ENCODE measurements at regions not wholly inside any gene's neighbourhood (a gene's known extent, or its start where the extent isn't known, plus 50 kb on each side); places are given as distances from the start of the nearest gene placed in this dataset.

- TF ChIP-seq CTCF (IDR thresholded peaks at IDR 0.05; ENCODE audit: extremely low read depth, low read depth, low read length), result no peak
- Histone ChIP-seq H3K4me2 (ENCODE audit: insufficient read depth, low read length) (no peak overlapping the region), H3K27ac (ENCODE audit: low read depth, low read length) (no peak overlapping the region), H3K36me3 (ENCODE audit: insufficient read depth, low read length) (no peaks in the 10 kb centered on the region), H3K27me3 (ENCODE audit: insufficient read depth, low read length) (no peaks in the 10 kb centered on the region), H3K79me2 (ENCODE audit: insufficient read depth, low read length) (no peaks in the 10 kb centered on the region), H2AFZ (ENCODE audit: low read length) (no peak overlapping the region), H3K4me1 (ENCODE audit: insufficient read depth, low read length) (no peaks in the 10 kb centered on the region), H3K4me3 (ENCODE audit: insufficient read depth, low read length) (no peak overlapping the region), H3K9me3 (ENCODE audit: low read depth, low read length) (no peaks in the 10 kb centered on the region), H4K20me1 (ENCODE audit: insufficient read depth, low read length) (no peaks in the 10 kb centered on the region)
- no peak for DNase-seq (ENCODE audit: insufficient read length, low spot score, missing footprints)
These were observed 85.0 kb upstream of the EGLN3 start for GRCh38 chr14:34035934-34036250.

- H3K79me2 ChIP-seq (ENCODE audit: insufficient read depth, low read length), result no peaks in the 10 kb centered on the region
- H3K4me1 ChIP-seq (ENCODE audit: insufficient read depth, low read length), result no peaks in the 10 kb centered on the region
- no peaks in the 10 kb centered on the region for H3K9me3 ChIP-seq (ENCODE audit: low read depth, low read length)
- no peak overlapping the region for H2AFZ ChIP-seq (ENCODE audit: low read length)
- no peak overlapping the region for H3K4me3 ChIP-seq (ENCODE audit: insufficient read depth, low read length)
- no peak overlapping the region for H3K27ac ChIP-seq (ENCODE audit: low read depth, low read length)
- no peak for TF ChIP-seq CTCF (IDR thresholded peaks at IDR 0.05; ENCODE audit: extremely low read depth, low read depth, low read length)
- DNase-seq (ENCODE audit: insufficient read length, low spot score, missing footprints), result no peak
- H3K36me3 ChIP-seq (ENCODE audit: insufficient read depth, low read length), result no peaks in the 10 kb centered on the region
- H3K4me2 ChIP-seq (ENCODE audit: insufficient read depth, low read length), result no peak overlapping the region
- no peaks in the 10 kb centered on the region for H3K27me3 ChIP-seq (ENCODE audit: insufficient read depth, low read length)
- no peaks in the 10 kb centered on the region for H4K20me1 ChIP-seq (ENCODE audit: insufficient read depth, low read length)
These were observed 84.5 kb upstream of the EGLN3 start for GRCh38 chr14:34035177-34035933.

DNA sequence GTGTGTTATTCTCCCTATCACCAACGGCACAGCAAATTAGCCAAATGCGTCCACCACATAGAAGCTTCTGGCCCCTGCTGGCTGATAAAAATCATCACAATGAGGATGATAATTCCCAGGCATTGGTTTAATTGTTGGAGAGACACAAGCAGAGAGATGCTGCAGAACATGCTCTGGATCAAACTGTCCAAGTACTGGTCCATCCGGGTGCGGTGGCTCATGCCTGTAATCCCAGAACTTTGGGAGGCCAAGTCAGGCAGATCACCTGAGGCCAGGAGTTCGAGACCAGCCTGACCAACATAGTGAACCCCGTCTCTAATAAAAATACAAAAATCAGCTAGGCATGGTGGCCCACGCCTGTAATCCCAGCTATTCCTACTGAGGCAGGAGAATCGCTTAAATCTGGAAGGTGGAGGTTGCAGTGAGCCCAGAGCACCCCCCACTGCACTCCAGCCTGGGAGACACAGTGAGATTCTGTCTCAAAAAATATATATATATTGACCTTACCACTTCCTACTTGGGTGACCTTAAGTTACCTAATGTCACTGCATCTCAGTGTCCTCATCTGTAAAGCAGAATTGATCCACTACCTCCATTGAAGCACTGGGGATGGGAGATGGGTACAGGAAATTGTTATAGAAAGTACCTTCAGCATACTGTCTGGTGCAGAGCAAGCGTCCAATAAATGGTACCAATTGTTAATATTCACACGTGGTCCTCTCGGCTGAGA is 83.7 kb upstream of the EGLN3 start:
- no peak overlapping the region for H3K4me3 ChIP-seq (ENCODE audit: insufficient read depth, low read length)
- H3K27me3 ChIP-seq (ENCODE audit: insufficient read depth, low read length), result no peaks in the 10 kb centered on the region
- TF ChIP-seq CTCF (IDR thresholded peaks at IDR 0.05; ENCODE audit: extremely low read depth, low read depth, low read length), result no peak
- no peak overlapping the region for H3K4me2 ChIP-seq (ENCODE audit: insufficient read depth, low read length)
- no peaks in the 10 kb centered on the region for H3K79me2 ChIP-seq (ENCODE audit: insufficient read depth, low read length)
- H3K9me3 ChIP-seq (ENCODE audit: low read depth, low read length), result no peaks in the 10 kb centered on the region
- H4K20me1 ChIP-seq (ENCODE audit: insufficient read depth, low read length), result no peaks in the 10 kb centered on the region
- DNase-seq (ENCODE audit: insufficient read length, low spot score, missing footprints), result no peak
- H3K27ac ChIP-seq (ENCODE audit: low read depth, low read length), result no peak overlapping the region
- H2AFZ ChIP-seq (ENCODE audit: low read length), result no peak overlapping the region
- no peaks in the 10 kb centered on the region for H3K4me1 ChIP-seq (ENCODE audit: insufficient read depth, low read length)
- H3K36me3 ChIP-seq (ENCODE audit: insufficient read depth, low read length), result no peaks in the 10 kb centered on the region

DNA sequence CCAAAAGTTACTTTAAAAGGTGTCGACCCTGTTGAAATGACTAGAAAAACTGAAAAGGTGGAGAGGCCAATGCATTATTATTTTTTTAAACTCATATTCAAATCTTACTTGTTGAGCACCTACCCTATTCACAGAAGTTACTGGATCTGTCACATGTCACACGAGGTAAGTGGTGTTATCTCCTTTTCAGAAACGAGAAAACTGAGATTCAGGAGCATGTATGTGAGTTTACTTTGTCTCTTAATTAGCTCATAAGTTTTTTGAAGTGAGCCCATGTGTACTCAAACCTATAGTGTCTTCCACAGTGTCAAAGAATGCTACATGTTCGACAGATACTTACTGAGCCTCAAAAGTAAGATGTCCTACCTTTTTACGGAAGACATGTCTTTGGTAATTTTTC is 81.8 kb upstream of the EGLN3 start:
- Histone ChIP-seq H3K36me3 (ENCODE audit: insufficient read depth, low read length) (no peaks in the 10 kb centered on the region), H3K79me2 (ENCODE audit: insufficient read depth, low read length) (no peaks in the 10 kb centered on the region), H3K4me1 (ENCODE audit: insufficient read depth, low read length) (no peaks in the 10 kb centered on the region), H3K27ac (ENCODE audit: low read depth, low read length) (no peak overlapping the region), H2AFZ (ENCODE audit: low read length) (no peak overlapping the region), H4K20me1 (ENCODE audit: insufficient read depth, low read length) (no peaks in the 10 kb centered on the region), H3K9me3 (ENCODE audit: low read depth, low read length) (no peaks in the 10 kb centered on the region), H3K4me2 (ENCODE audit: insufficient read depth, low read length) (no peak overlapping the region), H3K4me3 (ENCODE audit: insufficient read depth, low read length) (no peak overlapping the region), H3K27me3 (ENCODE audit: insufficient read depth, low read length) (no peaks in the 10 kb centered on the region)
- no peak for DNase-seq (ENCODE audit: insufficient read length, low spot score, missing footprints)
- no peak for TF ChIP-seq CTCF (IDR thresholded peaks at IDR 0.05; ENCODE audit: extremely low read depth, low read depth, low read length)

Data from osteoblast (primary cell).